ENCODE measurements at regions not wholly inside any gene's neighbourhood (a gene's known extent, or its start where the extent isn't known, plus 50 kb on each side); places are given as distances from the start of the nearest gene placed in this dataset.

DNA sequence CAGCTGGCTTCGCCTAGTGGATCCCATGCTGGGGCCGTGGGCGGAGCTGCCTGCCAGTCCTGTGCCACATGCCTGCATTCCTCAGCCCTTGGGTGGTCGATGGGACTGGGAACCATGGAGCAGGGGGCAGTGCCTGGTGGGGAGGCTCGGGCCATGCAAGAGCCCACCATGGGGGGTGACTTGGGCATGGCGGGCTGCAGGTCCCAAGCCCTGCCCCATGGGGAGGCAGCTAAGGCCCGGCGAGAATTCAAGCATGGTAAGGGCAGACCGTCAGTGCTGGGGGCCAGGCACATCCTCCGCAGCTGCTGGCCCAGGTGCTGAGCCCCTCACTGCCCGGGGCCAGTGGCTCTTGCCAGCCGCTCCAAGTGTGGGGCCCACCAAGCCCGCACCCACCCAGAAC is 262.6 kb downstream of the CENPC start:
- TF ChIP-seq, protein P1, sequence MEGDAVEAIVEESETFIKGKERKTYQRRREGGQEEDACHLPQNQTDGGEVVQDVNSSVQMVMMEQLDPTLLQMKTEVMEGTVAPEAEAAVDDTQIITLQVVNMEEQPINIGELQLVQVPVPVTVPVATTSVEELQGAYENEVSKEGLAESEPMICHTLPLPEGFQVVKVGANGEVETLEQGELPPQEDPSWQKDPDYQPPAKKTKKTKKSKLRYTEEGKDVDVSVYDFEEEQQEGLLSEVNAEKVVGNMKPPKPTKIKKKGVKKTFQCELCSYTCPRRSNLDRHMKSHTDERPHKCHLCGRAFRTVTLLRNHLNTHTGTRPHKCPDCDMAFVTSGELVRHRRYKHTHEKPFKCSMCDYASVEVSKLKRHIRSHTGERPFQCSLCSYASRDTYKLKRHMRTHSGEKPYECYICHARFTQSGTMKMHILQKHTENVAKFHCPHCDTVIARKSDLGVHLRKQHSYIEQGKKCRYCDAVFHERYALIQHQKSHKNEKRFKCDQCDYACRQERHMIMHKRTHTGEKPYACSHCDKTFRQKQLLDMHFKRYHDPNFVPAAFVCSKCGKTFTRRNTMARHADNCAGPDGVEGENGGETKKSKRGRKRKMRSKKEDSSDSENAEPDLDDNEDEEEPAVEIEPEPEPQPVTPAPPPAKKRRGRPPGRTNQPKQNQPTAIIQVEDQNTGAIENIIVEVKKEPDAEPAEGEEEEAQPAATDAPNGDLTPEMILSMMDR (IDR thresholded peaks at IDR 0.05): no peak
- no peak for TF ChIP-seq POLR2A (IDR thresholded peaks at IDR 0.05)
